Esophagus squamous epithelium (tissue), 5 donors: ENCODE measurements at regions not wholly inside any gene's neighbourhood (a gene's known extent, or its start where the extent isn't known, plus 50 kb on each side); places are given as distances from the start of the nearest gene placed in this dataset.

ENCODE experiments used
- DNase-seq: peaks from one replicate; lab custom pipeline; 2025; lab: John Stamatoyannopoulos, UW
- H3K27ac ChIP-seq, 4 donors: fragments of 200-600 bp; sonication (generic); one replicate each; pipeline ENCODE4 v1.5.1; 2016 to 2019; ENCODE audit warnings: mild to moderate bottlenecking in 1 of 4
- H3K27me3 ChIP-seq, 4 donors: fragments of 200-600 bp; sonication (generic); 1 replicate in 3 of 4; 2 replicates in 1 of 4; pipeline versions ENCODE4 v1.5.1 to v1.6.0; 2017 to 2021; ENCODE audit warnings: antibody characterized with exemption in 1 of 4
- H3K36me3 ChIP-seq, 3 donors: fragments of 200-600 bp; sonication (generic); one replicate each; pipeline ENCODE4 v1.5.1; 2016 to 2019
- H3K4me1 ChIP-seq, 3 donors: fragments of 200-600 bp; sonication (generic); one replicate each; pipeline ENCODE4 v1.5.1; 2017 to 2019
- H3K4me3 ChIP-seq, 4 donors: fragments of 200-600 bp; sonication (generic); 1 replicate in 3 of 4; 2 replicates in 1 of 4; pipeline ENCODE4 v1.5.1; 2016 to 2019; ENCODE audit warnings: mild to moderate bottlenecking in 2 of 4, moderate library complexity in 1 of 4
- H3K9me3 ChIP-seq, 3 donors: fragments of 200-600 bp; sonication (generic); one replicate each; pipeline ENCODE4 v1.5.1; 2016 to 2019
- POLR2A ChIP-seq, 4 donors: fragments of 450-650 bp; IDR thresholded peaks; one replicate each; pipeline ENCODE4 v1.6.1; 2017; ENCODE audit warnings: antibody characterized with exemption in 4 of 4, mild to moderate bottlenecking in 4 of 4, moderate library complexity in 3 of 4
- WGBS, 2 donors: methylation state at CpG; one replicate each; pipeline ENCODE4 v1.1.5; 2018; 5-methylcytosine and 5-hydroxymethylcytosine counted together
- intact Hi-C: fragments of 100-400 bp; cut with DNase I; formaldehyde crosslinking; loops from one replicate; pipeline ENCODE4 v1.15.0; 2022
- TF ChIP-seq, protein P1 (sequence below), 6 experiments: fragments of 450-650 bp in 4 of 6; fragments of 200-600 bp in 2 of 6; sonication (generic) in 2 of 6; IDR thresholded peaks; one replicate each; pipeline ENCODE4 v1.5.1; 2016 to 2019; ENCODE audit warnings: antibody characterized with exemption in 6 of 6, mild to moderate bottlenecking in 4 of 6, moderate library complexity in 4 of 6
- donor health status: DM: yes; HTN: yes; CAD: no.

GRCh38 chr13:57511603-57512002 lies 119.9 kb upstream of the PCDH17 start:
- intact Hi-C loops, result no loop called here
- no peaks in the 10 kb centered on the region for H3K9me3 ChIP-seq
- TF ChIP-seq, protein P1, sequence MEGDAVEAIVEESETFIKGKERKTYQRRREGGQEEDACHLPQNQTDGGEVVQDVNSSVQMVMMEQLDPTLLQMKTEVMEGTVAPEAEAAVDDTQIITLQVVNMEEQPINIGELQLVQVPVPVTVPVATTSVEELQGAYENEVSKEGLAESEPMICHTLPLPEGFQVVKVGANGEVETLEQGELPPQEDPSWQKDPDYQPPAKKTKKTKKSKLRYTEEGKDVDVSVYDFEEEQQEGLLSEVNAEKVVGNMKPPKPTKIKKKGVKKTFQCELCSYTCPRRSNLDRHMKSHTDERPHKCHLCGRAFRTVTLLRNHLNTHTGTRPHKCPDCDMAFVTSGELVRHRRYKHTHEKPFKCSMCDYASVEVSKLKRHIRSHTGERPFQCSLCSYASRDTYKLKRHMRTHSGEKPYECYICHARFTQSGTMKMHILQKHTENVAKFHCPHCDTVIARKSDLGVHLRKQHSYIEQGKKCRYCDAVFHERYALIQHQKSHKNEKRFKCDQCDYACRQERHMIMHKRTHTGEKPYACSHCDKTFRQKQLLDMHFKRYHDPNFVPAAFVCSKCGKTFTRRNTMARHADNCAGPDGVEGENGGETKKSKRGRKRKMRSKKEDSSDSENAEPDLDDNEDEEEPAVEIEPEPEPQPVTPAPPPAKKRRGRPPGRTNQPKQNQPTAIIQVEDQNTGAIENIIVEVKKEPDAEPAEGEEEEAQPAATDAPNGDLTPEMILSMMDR (IDR thresholded peaks at IDR 0.05), result no peak
- TF ChIP-seq POLR2A (IDR thresholded peaks at IDR 0.05), result no peak
- H3K4me1 ChIP-seq, result no peaks in the 10 kb centered on the region
- H3K4me3 ChIP-seq, result no peak overlapping the region
- no peaks in the 10 kb centered on the region for H3K36me3 ChIP-seq
- no peak overlapping the region for H3K27ac ChIP-seq
- DNase-seq, result no peak
- H3K27me3 ChIP-seq, result no peaks in the 10 kb centered on the region

DNA sequence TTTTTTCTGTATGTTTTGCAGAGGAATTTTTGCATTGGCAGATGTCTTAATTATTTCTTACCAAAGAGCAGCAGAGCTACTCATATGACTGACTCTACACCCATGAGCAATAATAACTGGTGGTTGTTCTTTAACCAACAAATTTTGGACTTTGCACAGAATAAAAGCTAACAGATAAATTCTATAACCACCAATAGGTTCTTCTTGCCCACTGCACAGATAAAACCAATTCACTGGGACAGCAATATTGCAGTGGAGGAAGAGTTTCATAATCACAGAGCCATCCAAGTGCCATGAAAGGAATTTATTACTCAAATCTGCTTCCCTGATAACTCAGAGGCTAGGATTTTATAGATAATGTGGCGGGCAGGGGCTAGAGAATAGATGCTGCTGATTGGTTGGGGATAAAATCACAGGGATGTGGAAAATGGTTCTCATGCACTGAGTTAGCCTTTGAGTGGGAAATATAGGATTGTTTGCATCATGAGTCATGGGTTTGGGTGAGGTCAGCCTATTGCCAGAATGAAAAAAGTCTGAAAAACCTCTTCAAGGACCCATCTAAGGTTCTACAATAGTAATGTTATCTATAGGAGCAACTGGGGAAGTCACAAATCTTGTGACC lies 104.3 kb upstream of the PCDH17 start:
- TF ChIP-seq POLR2A (IDR thresholded peaks at IDR 0.05), result no peak
- TF ChIP-seq, protein P1 (IDR thresholded peaks at IDR 0.05), result no peak
- no peak overlapping the region for H3K27ac ChIP-seq
- WGBS, 2 donors, result 40 to 55% methylated on average over 1 of the region's 1 CpG
- DNase-seq, result no peak
- no peak overlapping the region for H3K4me3 ChIP-seq
- no peaks in the 10 kb centered on the region for H3K36me3 ChIP-seq
- intact Hi-C loops, result no loop called here
- no peaks in the 10 kb centered on the region for H3K27me3 ChIP-seq
- no peaks in the 10 kb centered on the region for H3K4me1 ChIP-seq
- peaks cover 0 to 7% (median 0%) of the 10 kb centered on the region in 3 donors for H3K9me3 ChIP-seq

- no peak overlapping the region for H3K27ac ChIP-seq
- H3K27me3 ChIP-seq, result no peaks in the 10 kb centered on the region
- H3K4me3 ChIP-seq, result no peak overlapping the region
- no peak for DNase-seq
- no peaks in the 10 kb centered on the region for H3K4me1 ChIP-seq
- intact Hi-C loops, result no loop called here
- H3K36me3 ChIP-seq, result no peaks in the 10 kb centered on the region
- TF ChIP-seq, protein P1 (IDR thresholded peaks at IDR 0.05), result no peak
- TF ChIP-seq POLR2A (IDR thresholded peaks at IDR 0.05), result no peak
- peaks cover 0 to 21% (median 0%) of the 10 kb centered on the region in 3 donors for H3K9me3 ChIP-seq
Measured at GRCh38 chr13:57531256-57531655, 100.3 kb upstream of the PCDH17 start.

- no peak overlapping the region for H3K4me3 ChIP-seq
- no peaks in the 10 kb centered on the region for H3K36me3 ChIP-seq
- no peaks in the 10 kb centered on the region for H3K27me3 ChIP-seq
- H3K9me3 ChIP-seq, result no peaks in the 10 kb centered on the region
- no peaks in the 10 kb centered on the region for H3K4me1 ChIP-seq
- TF ChIP-seq, protein P1 (IDR thresholded peaks at IDR 0.05), result no peak
- TF ChIP-seq POLR2A (IDR thresholded peaks at IDR 0.05), result no peak
- no peak for DNase-seq
- intact Hi-C loops, result no loop called here
- no peak overlapping the region for H3K27ac ChIP-seq
Measured at GRCh38 chr13:57546942-57547341, 84.6 kb upstream of the PCDH17 start.

DNA sequence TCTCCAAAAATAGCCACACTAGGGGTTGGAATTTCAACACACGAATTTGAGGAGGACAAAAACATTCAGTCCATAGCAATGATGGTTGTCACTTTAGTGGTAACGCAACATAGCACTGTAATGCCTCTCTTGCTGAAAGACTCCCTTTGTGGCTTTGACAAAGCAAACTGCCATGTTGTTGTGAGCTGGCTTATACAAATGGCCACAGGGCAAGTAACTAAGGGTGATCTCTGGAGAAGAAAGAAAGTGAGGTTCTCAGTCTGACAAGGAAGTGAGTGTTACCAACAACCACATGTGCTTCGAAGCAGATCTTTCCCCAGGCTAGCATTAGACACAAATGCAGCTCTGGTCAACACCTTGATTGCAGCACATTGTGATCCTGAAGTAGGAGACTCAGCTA lies 79.1 kb upstream of the PCDH17 start:
- TF ChIP-seq POLR2A (IDR thresholded peaks at IDR 0.05), result no peak
- TF ChIP-seq, protein P1 (IDR thresholded peaks at IDR 0.05), result no peak
- H3K4me1 ChIP-seq, result no peaks in the 10 kb centered on the region
- no peak overlapping the region for H3K27ac ChIP-seq
- WGBS, 2 donors, result 59 to 63% methylated on average over 3 of the region's 3 CpGs
- no peaks in the 10 kb centered on the region for H3K9me3 ChIP-seq
- no peak overlapping the region for H3K4me3 ChIP-seq
- H3K36me3 ChIP-seq, result no peaks in the 10 kb centered on the region
- H3K27me3 ChIP-seq, result no peaks in the 10 kb centered on the region
- intact Hi-C loops, result no loop called here
- DNase-seq, result no peak
